GM19240 (cell line): ENCODE measurements at regions not wholly inside any gene's neighbourhood (a gene's known extent, or its start where the extent isn't known, plus 50 kb on each side); places are given as distances from the start of the nearest gene placed in this dataset.

Experiments used
- DNase-seq: peaks from one replicate; pipeline ENCODE4 v3.0.0; 2011; ENCODE audit warnings: low spot score; ENCODE audit not compliant: insufficient read length

- DNase-seq: no peak
Measured at GRCh38 chr4:123573866-123574508, 177.4 kb downstream of the SPRY1 start.

DNA sequence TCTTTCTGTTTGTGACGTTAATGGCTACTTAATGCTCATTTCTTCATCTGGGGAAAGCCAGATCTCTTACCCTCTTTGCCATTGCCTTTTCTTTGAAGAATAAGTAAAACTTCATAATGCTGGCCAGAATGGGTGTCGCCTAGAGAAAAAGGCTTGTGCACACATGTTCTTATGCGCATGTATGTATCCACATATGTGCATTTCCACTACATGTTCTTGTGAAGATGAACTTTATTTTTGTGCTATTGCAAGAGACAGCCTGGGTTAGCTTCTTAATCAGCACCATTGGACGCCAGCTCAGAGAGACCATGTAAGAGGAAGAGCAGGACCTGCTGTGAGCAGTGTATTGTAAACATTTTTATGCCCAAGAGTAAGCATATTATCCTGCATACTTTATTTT, 178.7 kb downstream of the SPRY1 start:
- DNase-seq: no peak

DNA sequence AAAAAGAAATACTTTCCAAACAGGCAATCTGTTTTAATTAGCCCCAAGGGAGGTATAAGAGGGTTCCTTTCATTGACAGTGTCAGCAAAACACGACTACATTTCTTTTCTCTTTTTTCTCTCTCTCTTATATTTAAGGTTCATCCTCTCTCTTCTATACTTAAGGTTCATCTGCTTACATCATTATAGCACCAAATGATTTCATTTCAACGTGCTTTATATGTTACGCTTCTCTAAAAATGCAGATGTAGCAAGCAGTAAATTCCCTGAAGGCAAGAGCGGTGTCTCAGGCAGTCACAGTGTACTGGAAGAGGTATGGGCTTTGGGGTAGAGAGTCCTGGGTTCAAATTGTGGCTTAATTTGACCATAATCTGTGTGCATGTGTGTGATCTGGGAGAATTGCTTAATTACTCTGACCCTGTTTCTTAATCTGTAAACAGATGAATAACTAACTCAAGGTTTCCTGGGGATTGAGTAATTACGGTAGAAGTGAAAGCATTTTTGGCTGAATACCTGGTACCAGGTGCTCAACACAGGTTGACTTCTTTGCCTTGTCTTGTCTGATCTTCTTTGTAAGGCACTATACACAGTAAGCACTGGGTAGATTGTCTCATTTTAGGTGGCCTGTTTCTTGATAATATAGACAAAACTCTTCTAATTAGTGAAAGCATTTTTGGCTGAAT, 180.8 kb downstream of the SPRY1 start:
- no peak for DNase-seq

- no peak for DNase-seq
Measured at GRCh38 chr4:123578276-123579029, 181.9 kb downstream of the SPRY1 start.

GRCh38 chr4:123579961-123580360, 183.4 kb downstream of the SPRY1 start:
- no peak for DNase-seq

GRCh38 chr4:123580981-123581664, 184.5 kb downstream of the SPRY1 start:
- DNase-seq: no peak

- DNase-seq: no peak
Measured at GRCh38 chr4:123581802-123582201, 185.2 kb downstream of the SPRY1 start.

GRCh38 chr4:123583043-123583442, 186.4 kb downstream of the SPRY1 start:
- no peak for DNase-seq

DNA sequence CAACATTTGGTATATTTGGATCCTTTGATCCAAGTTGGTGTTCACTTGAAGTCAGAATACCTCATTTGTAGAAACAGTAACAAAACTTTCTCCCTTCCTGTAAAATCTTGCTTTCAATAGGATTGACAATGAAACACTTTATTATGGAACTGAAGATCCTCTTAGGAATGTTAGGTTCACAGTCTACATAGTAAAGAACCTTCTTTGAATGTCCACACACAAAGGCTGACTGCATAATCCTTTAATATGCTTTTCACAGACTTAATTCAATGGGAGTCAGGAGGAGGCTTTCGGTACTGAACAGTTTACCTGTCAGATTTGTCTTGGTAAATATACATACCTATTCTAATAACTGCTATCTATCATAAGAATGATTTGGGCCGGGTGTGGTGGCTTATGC, 188.5 kb downstream of the SPRY1 start:
- DNase-seq: no peak

DNA sequence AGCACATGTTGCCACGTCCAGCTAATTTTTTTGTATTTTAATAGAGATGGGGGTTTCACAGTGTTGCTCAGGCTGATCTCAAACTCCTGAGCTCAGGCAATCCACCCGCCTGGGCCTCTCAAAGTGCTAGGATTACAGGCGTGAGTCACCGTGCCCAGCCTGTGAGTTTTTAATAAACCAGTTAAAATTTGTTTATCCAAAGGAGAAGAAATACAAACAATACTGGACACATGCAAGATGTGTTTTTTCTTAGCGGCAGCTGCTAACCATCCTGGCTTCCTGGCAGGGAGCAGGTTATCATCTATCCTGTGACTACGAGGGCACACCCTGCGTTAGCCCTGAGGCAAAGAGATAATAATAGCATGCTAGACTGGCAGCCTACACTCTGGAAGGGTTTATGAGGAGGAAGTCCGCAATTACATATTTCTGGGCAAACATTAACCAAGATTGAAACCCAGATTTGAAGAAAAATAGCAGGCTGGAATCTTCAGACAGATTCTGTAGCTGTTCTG, 191.4 kb downstream of the SPRY1 start:
- no peak for DNase-seq

GRCh38 chr4:123588631-123589241, 192.1 kb downstream of the SPRY1 start:
- no peak for DNase-seq

DNA sequence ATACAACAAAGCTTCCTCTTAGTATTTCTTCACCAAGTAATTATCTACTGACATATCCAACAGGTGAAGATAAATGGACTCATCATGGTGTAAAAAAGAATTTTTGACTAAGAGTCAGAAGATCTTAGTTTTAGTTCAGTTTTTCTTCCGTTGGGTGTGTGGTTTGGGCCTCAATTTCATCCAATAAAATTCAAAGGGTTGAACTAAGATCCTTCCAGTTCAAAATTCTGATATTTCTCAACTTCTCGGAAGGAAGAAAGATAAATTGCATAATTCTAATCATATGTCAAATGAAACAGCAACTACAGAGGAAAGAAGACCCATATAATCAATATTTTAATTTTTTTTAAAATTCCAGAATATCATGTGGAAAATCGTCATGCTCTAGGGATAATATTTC, 192.7 kb downstream of the SPRY1 start:
- DNase-seq: no peak

GRCh38 chr4:123591875-123592274, 195.3 kb downstream of the SPRY1 start:
- no peak for DNase-seq

DNA sequence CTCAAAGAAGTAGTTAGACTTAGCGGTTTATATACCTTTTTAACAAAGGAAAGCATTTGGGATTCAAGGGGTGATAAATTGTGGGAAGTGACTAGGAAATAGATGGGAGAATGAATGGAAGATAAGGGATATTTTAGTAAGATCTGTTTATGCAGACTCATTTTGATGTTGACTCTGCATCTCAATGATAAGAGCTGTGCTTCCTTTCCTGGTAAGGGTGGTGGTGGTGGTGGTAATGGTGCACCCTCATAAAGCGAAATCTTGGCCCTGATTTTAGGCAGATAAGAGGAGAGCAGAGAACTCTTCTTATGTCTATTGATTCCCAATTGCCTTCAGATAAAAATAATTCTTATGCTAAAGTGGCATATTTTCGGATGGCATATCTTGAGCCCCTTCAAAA, 197.1 kb downstream of the SPRY1 start:
- no peak for DNase-seq

- DNase-seq: no peak
Measured at GRCh38 chr4:123596805-123597204, 200.2 kb downstream of the SPRY1 start.

DNA sequence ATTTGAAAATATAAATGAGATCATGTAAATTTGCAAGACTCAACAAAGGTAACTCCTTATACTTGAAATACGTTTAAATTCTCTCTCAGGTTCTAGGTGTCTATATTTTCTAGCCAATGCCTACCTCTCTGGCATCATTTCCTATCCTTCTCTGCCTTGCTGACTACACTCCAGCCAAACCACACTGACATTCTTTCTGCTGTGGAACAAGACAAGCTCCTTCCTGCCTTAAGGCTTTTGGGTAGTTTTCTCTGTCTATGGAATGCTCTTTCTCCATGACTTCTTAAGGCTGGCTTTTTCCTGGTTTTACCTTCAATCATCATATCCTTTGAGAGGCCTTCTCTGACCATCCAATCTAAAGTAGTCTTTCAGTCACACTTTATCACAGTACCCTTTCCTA, 201.0 kb downstream of the SPRY1 start:
- DNase-seq: no peak

DNA sequence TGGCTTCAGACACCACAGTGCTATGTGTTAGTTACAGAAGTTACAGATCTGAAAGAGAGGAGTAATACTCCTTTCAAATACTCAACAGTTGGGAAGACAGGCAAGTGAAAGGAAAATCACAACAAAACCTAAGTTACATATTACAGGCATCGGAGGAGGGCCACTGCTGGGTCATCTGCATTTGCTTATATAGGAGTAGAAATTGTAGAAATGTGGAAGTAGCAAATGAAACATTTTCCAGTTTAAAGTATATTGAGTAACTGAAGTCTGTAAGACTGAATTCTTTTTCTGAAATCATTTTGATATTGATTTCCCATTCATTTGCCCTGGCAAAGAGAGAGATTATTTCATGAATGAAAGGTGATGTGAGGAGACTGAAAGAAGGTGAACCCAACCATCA, 201.7 kb downstream of the SPRY1 start:
- DNase-seq: no peak

- no peak for DNase-seq
Measured at GRCh38 chr4:123599061-123599919, 202.7 kb downstream of the SPRY1 start.

- peak; percentile 54 for DNase-seq
Measured at GRCh38 chr4:123599920-123600810, 203.6 kb downstream of the SPRY1 start.
